Endodermal cell (in vitro differentiated cells): ENCODE measurements at regions not wholly inside any gene's neighbourhood (a gene's known extent, or its start where the extent isn't known, plus 50 kb on each side); places are given as distances from the start of the nearest gene placed in this dataset.

Experiments used
- DNase-seq: peaks from one replicate; pipeline ENCODE4 v3.0.0-alpha.2; 2017
- H3K27ac ChIP-seq: 2 replicates; pipeline ENCODE4 v1.5.1; 2013; ENCODE audit warnings: mild to moderate bottlenecking, low read depth, low read length, moderate library complexity
- H3K27me3 ChIP-seq: 2 replicates; pipeline ENCODE4 v1.6.1; 2013; ENCODE audit warnings: mild to moderate bottlenecking, low read length, moderate library complexity; ENCODE audit not compliant: insufficient read depth, control insufficient read depth, poor library complexity, severe bottlenecking
- H3K36me3 ChIP-seq: 2 replicates; pipeline ENCODE4 v1.7.0; 2013; ENCODE audit warnings: mild to moderate bottlenecking, low read length, moderate library complexity; ENCODE audit not compliant: control insufficient read depth, insufficient read depth
- H3K4me1 ChIP-seq: one replicate; pipeline ENCODE4 v1.7.0; 2013; ENCODE audit warnings: low read length; ENCODE audit not compliant: control insufficient read depth, insufficient read depth
- H3K4me3 ChIP-seq: 2 replicates; pipeline ENCODE4 v1.5.1; 2013; ENCODE audit warnings: mild to moderate bottlenecking, low read length, moderate library complexity
- H3K9ac ChIP-seq: 2 replicates; pipeline ENCODE4 v1.6.1; 2013; ENCODE audit warnings: mild to moderate bottlenecking, low read length, moderate library complexity; ENCODE audit not compliant: poor library complexity, severe bottlenecking; ENCODE audit errors: extremely low read depth
- H3K9me3 ChIP-seq: 2 replicates; pipeline ENCODE4 v1.6.1; 2013; ENCODE audit warnings: mild to moderate bottlenecking, low read length, moderate library complexity; ENCODE audit not compliant: control insufficient read depth
- H3K27ac Mint-ChIP-seq: 2 replicates; pipeline ENCODE4 v1.8.0; 2020; ENCODE audit warnings: mixed read lengths
- H3K27me3 Mint-ChIP-seq: 2 replicates; pipeline ENCODE4 v1.8.0; 2021; ENCODE audit warnings: mild to moderate bottlenecking, mixed read lengths; ENCODE audit not compliant: insufficient read depth
- H3K36me3 Mint-ChIP-seq: 2 replicates; pipeline ENCODE4 v1.8.0; 2020; ENCODE audit warnings: low read depth, mixed read lengths
- H3K4me1 Mint-ChIP-seq: 2 replicates; pipeline ENCODE4 v1.8.0; 2020; ENCODE audit warnings: mixed read lengths
- H3K4me3 Mint-ChIP-seq: 2 replicates; pipeline ENCODE4 v1.8.0; 2020; ENCODE audit warnings: mild to moderate bottlenecking, moderate library complexity, mixed read lengths
- H3K9me3 Mint-ChIP-seq: 2 replicates; pipeline ENCODE4 v1.8.0; 2020; ENCODE audit warnings: mild to moderate bottlenecking, mixed read lengths
- CTCF ChIP-seq: fragments of 200-600 bp; sonication (generic); conservative IDR thresholded peaks from 2 replicates; pipeline ENCODE4 v1.5.0; 2021; ENCODE audit warnings: antibody characterized with exemption, mild to moderate bottlenecking
- WGBS, 2 experiments: methylation state at CpG; one replicate each; pipeline versions ENCODE4 v1.1.5 to v1.1.7; 2013; ENCODE audit warnings: missing lambda C conversion rate in 2 of 2, mixed read lengths in 1 of 2; ENCODE audit not compliant: insufficient coverage in 1 of 2, insufficient read length in 1 of 2; 5-methylcytosine and 5-hydroxymethylcytosine counted together

GRCh38 chr13:58960888-58961287 is 1202.8 kb downstream of the DIAPH3 start:
- Mint-ChIP-seq H3K27me3 (no peaks in the 10 kb centered on the region), H3K4me3 (no peak overlapping the region), H3K36me3 (no peaks in the 10 kb centered on the region), H3K9me3 (peaks cover 9% of the 10 kb centered on the region), H3K4me1 (no peaks in the 10 kb centered on the region), H3K27ac (no peak overlapping the region)
- Histone ChIP-seq H3K9me3 (no peaks in the 10 kb centered on the region), H3K9ac (no peak overlapping the region), H3K4me3 (no peak overlapping the region), H3K27ac (no peak overlapping the region), H3K4me1 (no peaks in the 10 kb centered on the region), H3K36me3 (no peaks in the 10 kb centered on the region), H3K27me3 (no peaks in the 10 kb centered on the region)
- no CpG with 5 or more reads among the region's 2 CpGs for WGBS, 2 experiments
- peak; percentile 76 for TF ChIP-seq CTCF
- DNase-seq, result no peak

- WGBS, 2 experiments, result 100% methylated on average over 1 to 2 of the region's 2 CpGs
These were observed 1200.4 kb downstream of the DIAPH3 start for GRCh38 chr13:58963321-58963720.

GRCh38 chr13:58964048-58964447 is 1199.7 kb downstream of the DIAPH3 start:
- Mint-ChIP-seq H3K4me1 (no peaks in the 10 kb centered on the region), H3K27ac (no peak overlapping the region), H3K27me3 (no peaks in the 10 kb centered on the region), H3K4me3 (no peak overlapping the region), H3K9me3 (peaks cover 12% of the 10 kb centered on the region), H3K36me3 (peaks cover 5% of the 10 kb centered on the region)
- Histone ChIP-seq H3K36me3 (no peaks in the 10 kb centered on the region), H3K9me3 (peaks cover 12% of the 10 kb centered on the region), H3K27ac (no peak overlapping the region), H3K4me1 (no peaks in the 10 kb centered on the region), H3K9ac (no peak overlapping the region), H3K27me3 (no peaks in the 10 kb centered on the region), H3K4me3 (no peak overlapping the region)
- WGBS, 2 experiments, result 94 to 100% methylated on average over 2 to 3 of the region's 3 CpGs
- no peak for DNase-seq
- no peak for TF ChIP-seq CTCF

More at GRCh38 chr13:58963321-58963720, 1200.4 kb downstream of the DIAPH3 start:
- Histone ChIP-seq H3K36me3 (no peaks in the 10 kb centered on the region), H3K9me3 (peaks cover 5% of the 10 kb centered on the region), H3K27ac (no peak overlapping the region), H3K4me1 (no peaks in the 10 kb centered on the region), H3K27me3 (no peaks in the 10 kb centered on the region), H3K4me3 (no peak overlapping the region), H3K9ac (no peak overlapping the region)
- peaks cover 2% of the 10 kb centered on the region for H3K36me3 Mint-ChIP-seq
- H3K4me3 Mint-ChIP-seq, result no peak overlapping the region
- no peaks in the 10 kb centered on the region for H3K4me1 Mint-ChIP-seq
- DNase-seq, result no peak
- H3K9me3 Mint-ChIP-seq, result peaks cover 5% of the 10 kb centered on the region
- H3K27ac Mint-ChIP-seq, result no peak overlapping the region
- no peak for TF ChIP-seq CTCF
- no peaks in the 10 kb centered on the region for H3K27me3 Mint-ChIP-seq
